GM19455 (cell line): ENCODE measurements at regions not wholly inside any gene's neighbourhood (a gene's known extent, or its start where the extent isn't known, plus 50 kb on each side); places are given as distances from the start of the nearest gene placed in this dataset.

ENCODE experiments used
- ATAC-seq: cut with Tn5 transposase; IDR thresholded peaks from one replicate; pipeline ENCODE4 v1.9.1; 2021; ENCODE audit not compliant: unreplicated experiment

- ATAC-seq, result no peak
These were observed 135.8 kb upstream of the B3GALT2 start for GRCh38 chr1:193322211-193322610.

GRCh38 chr1:193321242-193321840 is 134.9 kb upstream of the B3GALT2 start:
- no peak for ATAC-seq

GRCh38 chr1:193320270-193320669 is 133.9 kb upstream of the B3GALT2 start:
- no peak for ATAC-seq

- no peak for ATAC-seq
These were observed 131.9 kb upstream of the B3GALT2 start for GRCh38 chr1:193318347-193318746.

GRCh38 chr1:193313354-193314140 is 127.1 kb upstream of the B3GALT2 start:
- no peak for ATAC-seq

- no peak for ATAC-seq
These were observed 126.0 kb upstream of the B3GALT2 start for GRCh38 chr1:193312432-193312831.

GRCh38 chr1:193311226-193311948 is 125.0 kb upstream of the B3GALT2 start:
- ATAC-seq, result no peak

GRCh38 chr1:193310564-193310963 is 124.2 kb upstream of the B3GALT2 start:
- no peak for ATAC-seq

GRCh38 chr1:193309936-193310475 is 123.6 kb upstream of the B3GALT2 start:
- ATAC-seq, result no peak

- ATAC-seq, result no peak
These were observed 122.0 kb upstream of the B3GALT2 start for GRCh38 chr1:193308438-193308837.

- ATAC-seq, result no peak
These were observed 120.0 kb upstream of the B3GALT2 start for GRCh38 chr1:193306430-193306829.
